ENCODE measurements at regions not wholly inside any gene's neighbourhood (a gene's known extent, or its start where the extent isn't known, plus 50 kb on each side); places are given as distances from the start of the nearest gene placed in this dataset.
A peak's percentile ranks its signal among the peaks of the same experiment; 100 is the strongest.

- DNase-seq (ENCODE audit: low read depth, low spot score), result no peak
- Mint-ChIP-seq H3K9me3 (peaks cover 3% of the 10 kb centered on the region), H3K4me3 (no peak overlapping the region), H3K27me3 (ENCODE audit: low read depth) (no peaks in the 10 kb centered on the region), H3K36me3 (ENCODE audit: low read depth) (no peaks in the 10 kb centered on the region), H3K4me1 (peaks cover under 1% of the 10 kb centered on the region), H3K27ac (ENCODE audit: unreplicated experiment) (no peak overlapping the region)
- no peak for TF ChIP-seq CTCF (conservative IDR thresholded peaks at IDR 0.05)
Observed at GRCh38 chr1:168843950-168844349, 114.9 kb upstream of the DPT start.

GRCh38 chr1:168845140-168845539, 116.1 kb upstream of the DPT start:
- no peak overlapping the region for H3K4me3 Mint-ChIP-seq

GRCh38 chr1:168848051-168848450, 119.0 kb upstream of the DPT start:
- DNase-seq (ENCODE audit: low read depth, low spot score), result no peak
- H3K27ac Mint-ChIP-seq (ENCODE audit: unreplicated experiment), result no peak overlapping the region
- H3K4me1 Mint-ChIP-seq, result peaks cover 6% of the 10 kb centered on the region
- peaks cover 3% of the 10 kb centered on the region for H3K9me3 Mint-ChIP-seq
- H3K4me3 Mint-ChIP-seq, result no peak overlapping the region
- no peaks in the 10 kb centered on the region for H3K36me3 Mint-ChIP-seq (ENCODE audit: low read depth)
- no peaks in the 10 kb centered on the region for H3K27me3 Mint-ChIP-seq (ENCODE audit: low read depth)
- TF ChIP-seq CTCF (conservative IDR thresholded peaks at IDR 0.05), result no peak

More at GRCh38 chr1:168845140-168845539, 116.1 kb upstream of the DPT start:
- TF ChIP-seq CTCF (conservative IDR thresholded peaks at IDR 0.05), result no peak
- Mint-ChIP-seq H3K9me3 (peaks cover 3% of the 10 kb centered on the region), H3K36me3 (ENCODE audit: low read depth) (no peaks in the 10 kb centered on the region), H3K27ac (ENCODE audit: unreplicated experiment) (no peak overlapping the region), H3K4me1 (peaks cover 6% of the 10 kb centered on the region), H3K27me3 (ENCODE audit: low read depth) (no peaks in the 10 kb centered on the region)
- DNase-seq (ENCODE audit: low read depth, low spot score), result no peak

- no peak overlapping the region for H3K4me3 Mint-ChIP-seq
- H3K4me1 Mint-ChIP-seq, result peaks cover 17% of the 10 kb centered on the region
- H3K36me3 Mint-ChIP-seq (ENCODE audit: low read depth), result peaks cover 6% of the 10 kb centered on the region
- H3K27me3 Mint-ChIP-seq (ENCODE audit: low read depth), result no peaks in the 10 kb centered on the region
- H3K9me3 Mint-ChIP-seq, result peaks cover 10% of the 10 kb centered on the region
- H3K27ac Mint-ChIP-seq (ENCODE audit: unreplicated experiment), result no peak overlapping the region
- no peak for TF ChIP-seq CTCF (conservative IDR thresholded peaks at IDR 0.05)
- no peak for DNase-seq (ENCODE audit: low read depth, low spot score)
Observed at GRCh38 chr1:168861421-168862004, 132.5 kb upstream of the DPT start.

- H3K27me3 Mint-ChIP-seq (ENCODE audit: low read depth), result no peaks in the 10 kb centered on the region
- TF ChIP-seq CTCF (conservative IDR thresholded peaks at IDR 0.05), result no peak
- H3K4me3 Mint-ChIP-seq, result peak overlapping the region; percentile 31
- H3K4me1 Mint-ChIP-seq, result peaks cover 17% of the 10 kb centered on the region
- peaks cover 9% of the 10 kb centered on the region for H3K9me3 Mint-ChIP-seq
- peaks cover 6% of the 10 kb centered on the region for H3K36me3 Mint-ChIP-seq (ENCODE audit: low read depth)
- DNase-seq (ENCODE audit: low read depth, low spot score), result no peak
- peak overlapping the region; percentile 50 for H3K27ac Mint-ChIP-seq (ENCODE audit: unreplicated experiment)
Observed at GRCh38 chr1:168863772-168864171, 134.8 kb upstream of the DPT start.

Measured in neural crest cell (in vitro differentiated cells).